ENCODE measurements at regions not wholly inside any gene's neighbourhood (a gene's known extent, or its start where the extent isn't known, plus 50 kb on each side); places are given as distances from the start of the nearest gene placed in this dataset.

GRCh38 chr10:111873041-111873440 is 310.5 kb downstream of the GPAM start:
- no peak for ATAC-seq
- Mint-ChIP-seq H3K9me3 (peaks cover 0 to 16% (median 8%) of the 10 kb centered on the region in 9 donors), H3K27ac (no peak overlapping the region), H3K4me3 (no peak overlapping the region), H3K4me1 (peaks cover 0 to 1% (median 0%) of the 10 kb centered on the region in 4 donors), H3K36me3 (peaks cover 0 to 4% (median 0%) of the 10 kb centered on the region in 3 donors), H3K27me3 (peaks cover 0 to 18% (median 6%) of the 10 kb centered on the region in 5 donors)
- no peak for DNase-seq
- POLR2A ChIA-PET, result no interaction called here

- ATAC-seq (no peak), DNase-seq (no peak)
- POLR2A ChIA-PET, result no interaction called here
- Mint-ChIP-seq H3K4me3 (no peak overlapping the region), H3K27ac (no peak overlapping the region), H3K4me1 (peaks cover 0 to 1% (median 0%) of the 10 kb centered on the region in 4 donors), H3K36me3 (peaks cover 0 to 6% (median 0%) of the 10 kb centered on the region in 3 donors), H3K27me3 (peaks cover 0 to 18% (median 6%) of the 10 kb centered on the region in 5 donors), H3K9me3 (peaks cover 0 to 22% (median 9%) of the 10 kb centered on the region in 9 donors)
Measured at GRCh38 chr10:111873621-111874135, 309.9 kb downstream of the GPAM start.

DNA sequence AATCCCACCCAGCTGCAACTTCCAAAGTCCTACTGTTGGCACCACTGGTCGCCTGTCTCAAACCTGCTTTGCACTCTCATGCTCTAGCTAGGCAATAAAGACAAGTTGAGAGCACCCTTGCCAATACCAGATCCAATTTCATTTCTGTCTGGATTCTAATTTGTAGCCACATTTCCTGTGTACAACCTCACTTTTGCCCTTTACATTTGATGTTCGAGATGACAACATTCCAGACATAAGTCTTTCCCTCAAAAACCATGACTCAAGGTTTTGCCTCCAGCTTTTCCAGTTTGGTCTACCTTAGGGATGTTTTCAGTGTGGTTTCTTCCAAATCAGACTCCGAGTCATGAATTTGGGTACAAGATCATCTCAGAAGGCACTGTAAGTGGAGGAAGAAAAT is 309.0 kb downstream of the GPAM start:
- POLR2A ChIA-PET, result no interaction called here
- Mint-ChIP-seq H3K27ac (no peak overlapping the region), H3K36me3 (peaks cover 0 to 6% (median 0%) of the 10 kb centered on the region in 3 donors), H3K4me3 (no peak overlapping the region), H3K9me3 (peaks cover 0 to 24% (median 9%) of the 10 kb centered on the region in 9 donors), H3K4me1 (peaks cover 0 to 1% (median 0%) of the 10 kb centered on the region in 4 donors), H3K27me3 (peaks cover 0 to 18% (median 6%) of the 10 kb centered on the region in 5 donors)
- no peak for ATAC-seq
- DNase-seq, result no peak

- Mint-ChIP-seq H3K27me3 (peaks cover 0 to 18% (median 6%) of the 10 kb centered on the region in 5 donors), H3K4me3 (no peak overlapping the region), H3K27ac (no peak overlapping the region), H3K4me1 (peaks cover 0 to 1% (median 0%) of the 10 kb centered on the region in 4 donors), H3K36me3 (peaks cover 0 to 6% (median 0%) of the 10 kb centered on the region in 3 donors), H3K9me3 (peaks cover 0 to 23% (median 9%) of the 10 kb centered on the region in 9 donors)
- POLR2A ChIA-PET, result no interaction called here
- ATAC-seq (no peak), DNase-seq (no peak)
Measured at GRCh38 chr10:111875725-111876124, 307.8 kb downstream of the GPAM start.

DNA sequence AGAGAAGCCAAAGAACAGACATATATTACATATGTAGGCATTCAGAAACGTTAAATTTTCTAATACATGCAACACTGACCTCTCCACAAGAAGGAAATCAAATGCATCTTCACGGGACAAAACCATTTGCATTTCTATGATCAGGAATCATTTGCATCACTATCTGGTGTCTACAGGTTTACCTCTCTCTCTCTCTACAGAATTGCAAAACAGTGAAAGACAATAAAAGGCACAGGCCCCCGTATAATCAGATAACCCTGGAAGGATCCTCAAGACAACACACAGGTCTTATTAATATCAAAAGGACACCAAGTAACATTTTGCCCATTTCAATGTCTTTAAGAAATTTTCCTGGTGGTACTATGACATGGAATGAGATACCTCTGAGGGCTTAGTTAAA is 306.3 kb downstream of the GPAM start:
- peaks cover 0 to 13% (median 9%) of the 10 kb centered on the region in 9 donors for H3K9me3 Mint-ChIP-seq
- peaks cover 0 to 1% (median 0%) of the 10 kb centered on the region in 4 donors for H3K4me1 Mint-ChIP-seq
- peaks cover 0 to 9% (median 2%) of the 10 kb centered on the region in 5 donors for H3K27me3 Mint-ChIP-seq
- DNase-seq (no peak), ATAC-seq (no peak)
- no peak overlapping the region for H3K4me3 Mint-ChIP-seq
- H3K27ac Mint-ChIP-seq, result no peak overlapping the region
- POLR2A ChIA-PET, result no interaction called here
- H3K36me3 Mint-ChIP-seq, result peaks cover 0 to 6% (median 0%) of the 10 kb centered on the region in 3 donors

DNA sequence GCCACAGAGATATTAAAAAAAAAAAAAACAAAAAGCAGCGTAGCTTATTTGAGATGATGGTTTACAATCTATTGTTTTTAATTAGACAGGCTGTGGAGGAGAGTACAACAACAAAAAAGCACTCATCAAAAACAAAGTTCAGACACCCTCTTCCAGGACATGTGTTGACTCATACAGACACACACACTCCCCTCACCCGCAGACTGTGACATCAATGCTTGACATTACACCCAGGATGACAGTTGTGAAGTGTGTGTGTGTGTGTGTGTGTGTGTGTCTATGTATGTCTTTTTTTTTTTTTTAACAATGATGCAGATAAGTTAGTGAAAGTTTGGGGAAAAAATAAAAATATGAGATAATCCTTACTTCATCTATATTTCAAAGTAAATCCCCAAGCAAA is 303.6 kb downstream of the GPAM start:
- DNase-seq, result no peak
- Mint-ChIP-seq H3K27me3 (peaks cover 0 to 3% (median 0%) of the 10 kb centered on the region in 5 donors), H3K9me3 (peaks cover 0 to 20% (median 11%) of the 10 kb centered on the region in 9 donors), H3K4me3 (no peak overlapping the region), H3K36me3 (peaks cover 0 to 9% (median 0%) of the 10 kb centered on the region in 3 donors), H3K4me1 (no peaks in the 10 kb centered on the region), H3K27ac (no peak overlapping the region)
- POLR2A ChIA-PET, result no interaction called here
- no peak for ATAC-seq

DNA sequence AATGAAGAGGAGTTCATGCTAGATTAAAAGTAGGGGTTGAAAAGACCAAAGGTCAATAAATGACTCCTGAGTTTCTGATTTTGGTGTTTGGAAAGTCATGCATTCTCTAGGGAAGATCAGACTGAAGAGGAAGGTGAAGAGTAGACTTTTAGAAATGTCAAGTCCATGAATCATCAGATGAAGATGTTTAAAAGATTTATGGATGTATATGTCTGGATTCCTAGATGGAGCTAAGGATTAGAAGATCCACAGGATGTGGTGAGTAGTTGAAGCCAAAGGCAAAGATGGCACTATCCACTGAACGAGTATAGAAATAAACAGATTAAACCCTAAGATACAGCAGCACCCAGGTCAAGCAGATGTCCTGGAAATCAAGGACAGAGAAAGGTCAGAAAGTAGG is 298.5 kb downstream of the GPAM start:
- Mint-ChIP-seq H3K9me3 (peaks cover 0 to 25% (median 9%) of the 10 kb centered on the region in 9 donors), H3K27ac (no peak overlapping the region), H3K4me3 (no peak overlapping the region), H3K36me3 (peaks cover 0 to 11% (median 0%) of the 10 kb centered on the region in 3 donors), H3K27me3 (peaks cover 0 to 16% (median 4%) of the 10 kb centered on the region in 5 donors), H3K4me1 (no peaks in the 10 kb centered on the region)
- DNase-seq (no peak), ATAC-seq (no peak)
- POLR2A ChIA-PET, result no interaction called here

DNA sequence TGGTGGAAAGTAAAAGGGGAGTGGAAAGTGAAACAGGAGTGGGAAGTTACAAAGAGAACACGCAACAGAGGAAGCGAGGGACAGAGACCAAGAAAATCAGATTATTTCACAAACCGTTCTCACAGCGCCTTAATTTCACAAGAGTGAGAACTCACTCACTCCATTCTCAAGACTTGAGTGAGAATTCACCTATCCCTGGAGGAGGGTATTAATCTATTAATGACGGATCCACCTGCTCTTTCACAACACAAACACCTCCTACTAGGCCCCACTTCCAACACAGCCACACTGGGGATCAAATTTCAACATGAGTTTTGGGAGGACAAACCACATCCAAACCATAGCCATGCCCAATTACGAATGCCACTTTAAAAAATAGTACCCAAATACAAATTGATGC is 297.6 kb downstream of the GPAM start:
- Mint-ChIP-seq H3K4me1 (no peaks in the 10 kb centered on the region), H3K36me3 (peaks cover 0 to 11% (median 0%) of the 10 kb centered on the region in 3 donors), H3K27me3 (peaks cover 0 to 16% (median 3%) of the 10 kb centered on the region in 5 donors), H3K27ac (no peak overlapping the region), H3K9me3 (peaks cover 0 to 25% (median 9%) of the 10 kb centered on the region in 9 donors), H3K4me3 (no peak overlapping the region)
- POLR2A ChIA-PET, result no interaction called here
- DNase-seq (no peak), ATAC-seq (no peak)

DNA sequence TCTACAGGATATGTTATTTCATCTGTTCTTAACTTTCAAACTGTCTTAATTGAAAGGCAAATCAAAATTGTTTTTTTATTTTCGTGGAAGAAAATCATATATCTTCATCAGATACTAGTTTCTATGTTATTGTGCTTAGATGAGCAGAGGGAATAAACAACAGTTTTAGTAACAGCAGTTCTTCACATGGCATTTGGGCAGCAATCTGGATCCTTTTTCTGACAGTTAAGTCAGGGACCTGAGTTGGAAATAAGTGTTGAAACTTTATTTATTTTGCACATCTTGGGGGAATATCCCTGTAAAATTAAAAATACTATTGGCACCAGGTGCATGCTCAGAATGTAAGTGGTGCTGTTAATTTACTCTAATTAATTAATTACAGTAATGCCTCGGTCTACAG is 296.3 kb downstream of the GPAM start:
- Mint-ChIP-seq H3K4me3 (no peak overlapping the region), H3K36me3 (peaks cover 0 to 11% (median 0%) of the 10 kb centered on the region in 3 donors), H3K27me3 (peaks cover 0 to 19% (median 1%) of the 10 kb centered on the region in 5 donors), H3K27ac (no peak overlapping the region), H3K9me3 (peaks cover 0 to 25% (median 7%) of the 10 kb centered on the region in 9 donors), H3K4me1 (no peaks in the 10 kb centered on the region)
- DNase-seq (no peak), ATAC-seq (no peak)
- POLR2A ChIA-PET, result no interaction called here

GRCh38 chr10:111890046-111890445 is 293.5 kb downstream of the GPAM start:
- Mint-ChIP-seq H3K27ac (no peak overlapping the region), H3K4me3 (no peak overlapping the region), H3K27me3 (peaks cover 0 to 16% (median 1%) of the 10 kb centered on the region in 5 donors), H3K4me1 (no peaks in the 10 kb centered on the region), H3K9me3 (peaks cover 0 to 17% (median 7%) of the 10 kb centered on the region in 9 donors), H3K36me3 (peaks cover 0 to 8% (median 0%) of the 10 kb centered on the region in 3 donors)
- ATAC-seq, result no peak
- no peak for DNase-seq
- POLR2A ChIA-PET, result no interaction called here

- H3K36me3 Mint-ChIP-seq, result no peaks in the 10 kb centered on the region
- ATAC-seq (no peak), DNase-seq (no peak)
- H3K4me1 Mint-ChIP-seq, result no peaks in the 10 kb centered on the region
- H3K9me3 Mint-ChIP-seq, result peaks cover 0 to 2% (median 0%) of the 10 kb centered on the region in 9 donors
- H3K4me3 Mint-ChIP-seq, result no peak overlapping the region
- H3K27ac Mint-ChIP-seq, result no peak overlapping the region
- peaks cover 4 to 22% (median 11%) of the 10 kb centered on the region in 5 donors for H3K27me3 Mint-ChIP-seq
- POLR2A ChIA-PET, result no interaction called here
Measured at GRCh38 chr10:111916011-111916410, 267.6 kb downstream of the GPAM start.

DNA sequence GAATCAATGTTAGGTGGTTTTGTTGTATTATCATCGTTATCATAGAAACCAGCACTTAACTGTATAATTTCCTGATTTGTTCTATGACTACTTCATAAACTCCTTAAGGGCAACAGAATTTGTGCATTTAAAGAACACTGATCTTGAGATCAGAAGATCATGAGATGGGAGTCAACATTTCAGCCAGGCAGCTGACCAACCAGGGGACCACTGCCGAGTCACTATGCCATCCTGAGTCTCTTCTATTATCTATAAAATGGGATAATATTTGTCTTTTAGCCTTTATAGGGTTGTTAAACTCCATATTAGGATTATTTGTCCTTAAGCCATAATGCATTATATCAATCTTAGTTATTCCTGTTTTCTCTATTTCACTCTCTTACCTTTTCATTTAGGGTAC is 261.7 kb downstream of the GPAM start:
- peaks cover 2 to 15% (median 8%) of the 10 kb centered on the region in 5 donors for H3K27me3 Mint-ChIP-seq
- no peaks in the 10 kb centered on the region for H3K9me3 Mint-ChIP-seq
- no peaks in the 10 kb centered on the region for H3K36me3 Mint-ChIP-seq
- POLR2A ChIA-PET, result no interaction called here
- no peak overlapping the region for H3K4me3 Mint-ChIP-seq
- no peak overlapping the region for H3K27ac Mint-ChIP-seq
- DNase-seq, result no peak
- ATAC-seq, result no peak
- no peaks in the 10 kb centered on the region for H3K4me1 Mint-ChIP-seq

- no peaks in the 10 kb centered on the region for H3K36me3 Mint-ChIP-seq
- no peaks in the 10 kb centered on the region for H3K9me3 Mint-ChIP-seq
- ATAC-seq (no peak), DNase-seq (no peak)
- H3K27ac Mint-ChIP-seq, result no peak overlapping the region
- no peak overlapping the region for H3K4me3 Mint-ChIP-seq
- no peaks in the 10 kb centered on the region for H3K4me1 Mint-ChIP-seq
- H3K27me3 Mint-ChIP-seq, result peaks cover 0 to 11% (median 3%) of the 10 kb centered on the region in 5 donors
- POLR2A ChIA-PET, result no interaction called here
Measured at GRCh38 chr10:111923032-111923431, 260.5 kb downstream of the GPAM start.

- no peak for DNase-seq
- ATAC-seq, result no peak
- no peaks in the 10 kb centered on the region for H3K9me3 Mint-ChIP-seq
- POLR2A ChIA-PET, result no interaction called here
- H3K27me3 Mint-ChIP-seq, result peaks cover 0 to 6% (median 0%) of the 10 kb centered on the region in 5 donors
- no peaks in the 10 kb centered on the region for H3K36me3 Mint-ChIP-seq
- H3K4me1 Mint-ChIP-seq, result no peaks in the 10 kb centered on the region
- H3K27ac Mint-ChIP-seq, result no peak overlapping the region
- no peak overlapping the region for H3K4me3 Mint-ChIP-seq
Measured at GRCh38 chr10:111926286-111926685, 257.3 kb downstream of the GPAM start.

All from naive thymus-derived CD8-positive, alpha-beta T cell (primary cell).